ENCODE measurements at regions not wholly inside any gene's neighbourhood (a gene's known extent, or its start where the extent isn't known, plus 50 kb on each side); places are given as distances from the start of the nearest gene placed in this dataset.

DNA sequence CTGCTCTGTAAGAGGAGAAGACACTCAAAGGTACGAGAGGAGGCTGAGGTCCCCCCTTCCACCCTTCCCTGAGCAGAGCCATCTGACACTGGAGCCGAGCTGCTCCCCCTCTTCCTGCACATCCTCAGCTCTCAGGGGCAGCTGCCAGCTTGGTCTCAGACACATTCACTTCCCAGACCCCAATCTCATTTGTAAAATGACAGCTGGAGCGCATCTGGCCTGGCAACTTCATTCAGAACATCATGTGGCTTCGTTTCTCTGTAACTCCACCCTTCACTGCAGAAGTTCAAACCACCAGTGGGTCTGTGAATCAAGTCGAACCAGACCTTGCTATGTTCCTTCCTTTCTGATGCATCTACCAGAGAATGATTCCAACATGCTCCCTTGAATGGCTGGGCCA is 145.6 kb upstream of the CDH4 start:
- 91 to 94% methylated on average over 5 of the region's 5 CpGs for WGBS, 2 experiments
- Histone ChIP-seq H3K36me3 (ENCODE audit: control insufficient read depth, insufficient read depth, low read length) (no peaks in the 10 kb centered on the region), H3K9me3 (ENCODE audit: control insufficient read depth, low read length) (no peaks in the 10 kb centered on the region), H3K4me1 (ENCODE audit: control insufficient read depth, insufficient read depth, low read length) (peaks cover 14% of the 10 kb centered on the region), H3K4me3 (ENCODE audit: insufficient read depth, low read depth, low read length) (no peak overlapping the region), H3K27ac (ENCODE audit: insufficient read depth, low read depth, low read length, poor library complexity, severe bottlenecking) (no peak overlapping the region), H3K27me3 (ENCODE audit: control insufficient read depth, insufficient read depth, low read length, poor library complexity, severe bottlenecking) (no peaks in the 10 kb centered on the region)

DNA sequence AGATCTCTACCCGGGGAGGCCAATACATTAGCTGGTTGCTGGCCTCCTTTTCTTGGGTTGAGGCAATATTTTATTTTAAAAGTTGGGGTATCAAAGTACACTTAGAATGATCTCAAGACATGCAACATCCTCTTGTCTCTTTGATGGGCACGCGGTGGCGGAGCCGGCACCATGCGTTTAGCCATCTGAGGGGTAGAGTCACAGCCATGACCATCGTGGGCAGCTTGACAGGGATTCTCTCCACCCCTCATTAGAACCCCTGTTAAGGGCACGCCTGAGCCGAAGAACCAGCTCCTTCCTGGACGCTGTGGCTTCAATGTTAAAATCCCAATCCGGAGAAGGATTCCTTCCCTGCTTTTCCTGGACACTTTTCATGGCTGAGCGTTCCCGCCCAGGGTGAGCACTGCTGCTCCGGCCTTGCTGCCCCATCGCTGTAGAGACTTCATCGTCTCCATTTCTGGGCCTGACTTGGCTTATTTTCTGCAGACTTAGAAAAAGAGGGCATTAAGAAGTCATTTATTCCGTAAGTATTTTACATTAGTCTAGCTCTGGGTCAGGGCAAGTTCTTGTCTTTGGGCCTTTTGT is 142.7 kb upstream of the CDH4 start:
- Histone ChIP-seq H3K36me3 (ENCODE audit: control insufficient read depth, insufficient read depth, low read length) (no peaks in the 10 kb centered on the region), H3K4me1 (ENCODE audit: control insufficient read depth, insufficient read depth, low read length) (peaks cover 14% of the 10 kb centered on the region), H3K27me3 (ENCODE audit: control insufficient read depth, insufficient read depth, low read length, poor library complexity, severe bottlenecking) (no peaks in the 10 kb centered on the region), H3K9me3 (ENCODE audit: control insufficient read depth, low read length) (no peaks in the 10 kb centered on the region), H3K4me3 (ENCODE audit: insufficient read depth, low read depth, low read length) (no peak overlapping the region), H3K27ac (ENCODE audit: insufficient read depth, low read depth, low read length, poor library complexity, severe bottlenecking) (no peak overlapping the region)
- 93 to 95% methylated on average over 17 of the region's 17 CpGs for WGBS, 2 experiments

DNA sequence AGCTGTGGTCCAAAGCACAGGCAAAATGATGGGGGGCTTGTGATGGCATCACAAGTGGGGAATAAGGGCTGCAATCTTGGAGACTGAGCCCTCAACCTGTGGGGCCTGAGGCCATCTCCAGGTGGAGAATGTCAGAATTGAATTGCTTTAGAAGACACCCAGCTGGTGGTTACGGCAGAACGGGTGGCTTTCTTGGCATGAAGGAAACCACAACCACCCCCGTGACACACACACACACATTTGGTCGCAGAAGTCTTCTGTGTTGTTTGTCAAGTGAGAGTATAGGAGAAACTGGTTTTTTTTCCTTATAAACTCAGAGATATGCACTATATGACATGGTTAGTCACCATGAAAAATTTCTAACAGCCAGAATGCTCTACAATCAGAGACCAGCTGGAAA is 139.5 kb upstream of the CDH4 start:
- Histone ChIP-seq H3K4me3 (ENCODE audit: insufficient read depth, low read depth, low read length) (no peak overlapping the region), H3K27me3 (ENCODE audit: control insufficient read depth, insufficient read depth, low read length, poor library complexity, severe bottlenecking) (no peaks in the 10 kb centered on the region), H3K9me3 (ENCODE audit: control insufficient read depth, low read length) (no peaks in the 10 kb centered on the region), H3K27ac (ENCODE audit: insufficient read depth, low read depth, low read length, poor library complexity, severe bottlenecking) (no peak overlapping the region), H3K36me3 (ENCODE audit: control insufficient read depth, insufficient read depth, low read length) (no peaks in the 10 kb centered on the region), H3K4me1 (ENCODE audit: control insufficient read depth, insufficient read depth, low read length) (no peaks in the 10 kb centered on the region)
- WGBS, 2 experiments = 67 to 87% methylated on average over 2 to 4 of the region's 4 CpGs

DNA sequence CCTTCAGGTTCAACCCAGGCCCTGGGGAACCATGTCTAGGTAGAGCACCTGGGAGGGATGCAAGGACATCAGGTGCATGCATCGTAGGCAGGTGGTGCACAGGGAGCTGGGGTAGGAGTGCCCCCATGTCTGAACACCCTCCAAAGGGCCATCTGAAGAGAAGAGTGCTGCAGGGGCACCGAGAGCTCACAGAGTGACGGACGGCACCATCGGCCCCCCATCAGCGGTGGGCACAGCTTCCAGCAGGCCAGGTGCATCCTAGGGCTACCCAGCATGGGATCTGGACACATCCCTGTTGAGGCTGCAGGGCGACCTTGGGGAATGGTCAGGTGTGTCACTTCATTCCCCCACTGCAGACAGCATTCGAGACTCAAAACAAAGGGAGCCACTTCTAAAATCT is 138.3 kb upstream of the CDH4 start:
- Histone ChIP-seq H3K4me3 (ENCODE audit: insufficient read depth, low read depth, low read length) (no peak overlapping the region), H3K27me3 (ENCODE audit: control insufficient read depth, insufficient read depth, low read length, poor library complexity, severe bottlenecking) (no peaks in the 10 kb centered on the region), H3K27ac (ENCODE audit: insufficient read depth, low read depth, low read length, poor library complexity, severe bottlenecking) (no peak overlapping the region), H3K36me3 (ENCODE audit: control insufficient read depth, insufficient read depth, low read length) (no peaks in the 10 kb centered on the region), H3K9me3 (ENCODE audit: control insufficient read depth, low read length) (no peaks in the 10 kb centered on the region), H3K4me1 (ENCODE audit: control insufficient read depth, insufficient read depth, low read length) (peaks cover 2% of the 10 kb centered on the region)
- WGBS, 2 experiments = 95% methylated on average over 8 of the region's 8 CpGs

DNA sequence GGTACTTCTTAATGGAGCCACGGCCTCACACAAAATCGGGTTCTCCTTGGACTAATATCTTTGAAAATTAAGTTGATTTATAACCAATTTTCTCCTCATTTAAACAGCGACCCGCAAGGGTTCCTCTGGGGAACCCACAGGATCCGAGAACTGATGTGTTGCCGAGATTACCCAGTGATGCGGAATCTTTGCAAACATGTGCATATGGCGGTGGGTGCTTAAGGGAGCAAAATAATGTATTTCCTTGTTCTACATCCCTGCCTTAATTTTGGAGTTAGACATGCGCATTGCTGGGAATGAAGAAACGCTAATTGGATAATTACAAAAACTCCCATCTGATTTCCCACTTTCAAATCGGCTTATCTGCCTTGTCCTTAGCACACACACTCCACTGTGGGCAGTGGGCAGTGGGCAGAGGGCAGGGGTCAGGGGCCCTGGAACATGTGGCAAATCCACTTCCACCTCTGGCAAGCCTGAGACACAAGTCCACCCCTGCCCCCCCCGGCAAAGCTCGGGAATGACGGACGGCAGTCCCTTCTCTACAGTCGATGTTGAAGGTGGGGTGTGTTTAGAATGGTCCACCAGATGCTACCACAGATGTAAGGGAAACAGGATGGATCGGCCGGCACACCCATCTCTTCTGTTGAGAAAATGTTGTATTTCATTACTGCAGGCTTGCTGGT is 137.4 kb upstream of the CDH4 start:
- Histone ChIP-seq H3K36me3 (ENCODE audit: control insufficient read depth, insufficient read depth, low read length) (no peaks in the 10 kb centered on the region), H3K9me3 (ENCODE audit: control insufficient read depth, low read length) (no peaks in the 10 kb centered on the region), H3K4me1 (ENCODE audit: control insufficient read depth, insufficient read depth, low read length) (peaks cover 6% of the 10 kb centered on the region), H3K27me3 (ENCODE audit: control insufficient read depth, insufficient read depth, low read length, poor library complexity, severe bottlenecking) (no peaks in the 10 kb centered on the region), H3K27ac (ENCODE audit: insufficient read depth, low read depth, low read length, poor library complexity, severe bottlenecking) (no peak overlapping the region), H3K4me3 (ENCODE audit: insufficient read depth, low read depth, low read length) (no peak overlapping the region)
- 95 to 97% methylated on average over 16 to 18 of the region's 18 CpGs for WGBS, 2 experiments

DNA sequence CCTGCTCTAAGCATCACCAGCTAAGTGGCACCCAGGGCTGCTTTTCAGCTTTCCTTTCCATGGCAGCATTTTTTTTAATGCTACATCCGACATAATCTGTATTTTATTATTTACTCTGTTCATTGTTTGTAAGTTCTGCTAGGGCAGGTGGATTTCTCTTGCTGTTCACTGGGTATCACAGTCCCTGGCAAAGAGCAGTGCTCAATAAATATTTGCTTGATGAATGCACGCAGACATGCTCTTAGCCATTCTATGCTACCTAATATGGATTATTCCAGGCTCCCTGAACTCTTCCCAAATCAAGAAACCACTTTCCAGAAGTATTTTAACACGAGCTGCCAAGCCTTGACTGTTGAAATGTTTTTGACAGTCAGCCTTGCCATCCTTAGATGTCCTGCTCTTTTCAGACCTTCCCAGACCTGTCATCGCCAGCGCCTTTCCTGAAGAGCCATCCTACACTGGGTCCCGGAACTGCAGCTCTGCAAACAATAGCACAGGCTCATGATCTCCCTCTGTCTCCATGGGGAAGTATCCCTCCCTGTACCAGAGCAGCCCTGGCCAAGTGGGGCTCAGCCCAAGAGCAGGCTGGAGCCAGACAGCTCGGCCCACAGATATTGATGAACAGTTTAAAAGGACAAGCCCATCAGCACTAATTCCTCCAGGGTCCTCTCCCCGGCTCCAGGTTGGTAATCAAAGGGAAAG is 136.5 kb upstream of the CDH4 start:
- Histone ChIP-seq H3K27me3 (ENCODE audit: control insufficient read depth, insufficient read depth, low read length, poor library complexity, severe bottlenecking) (no peaks in the 10 kb centered on the region), H3K9me3 (ENCODE audit: control insufficient read depth, low read length) (no peaks in the 10 kb centered on the region), H3K27ac (ENCODE audit: insufficient read depth, low read depth, low read length, poor library complexity, severe bottlenecking) (no peak overlapping the region), H3K4me3 (ENCODE audit: insufficient read depth, low read depth, low read length) (no peak overlapping the region), H3K36me3 (ENCODE audit: control insufficient read depth, insufficient read depth, low read length) (no peaks in the 10 kb centered on the region), H3K4me1 (ENCODE audit: control insufficient read depth, insufficient read depth, low read length) (peaks cover 6% of the 10 kb centered on the region)
- WGBS, 2 experiments = 65 to 67% methylated on average over 7 of the region's 8 CpGs

DNA sequence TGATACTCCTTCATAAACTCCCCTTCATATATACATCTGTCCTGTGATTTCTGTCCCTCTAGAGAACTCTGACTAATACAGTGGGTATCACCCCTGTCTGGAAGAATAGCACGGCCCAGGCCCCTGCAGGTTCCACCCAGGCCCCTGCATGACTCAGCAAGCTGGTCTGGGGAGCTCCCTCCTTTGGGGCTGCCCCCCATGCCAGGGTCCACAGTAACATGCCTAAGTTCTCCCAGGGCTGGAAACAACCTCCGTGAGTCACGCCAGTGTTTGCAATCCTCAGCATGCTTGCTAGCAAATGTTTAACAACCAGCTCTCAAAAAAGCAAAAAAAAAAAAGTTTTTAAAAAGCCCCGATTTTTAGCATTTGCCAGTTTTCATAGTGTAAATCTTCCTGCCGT is 134.3 kb upstream of the CDH4 start:
- WGBS, 2 experiments = 87 to 93% methylated on average over 5 of the region's 5 CpGs
- Histone ChIP-seq H3K4me1 (ENCODE audit: control insufficient read depth, insufficient read depth, low read length) (peaks cover 6% of the 10 kb centered on the region), H3K9me3 (ENCODE audit: control insufficient read depth, low read length) (no peaks in the 10 kb centered on the region), H3K27me3 (ENCODE audit: control insufficient read depth, insufficient read depth, low read length, poor library complexity, severe bottlenecking) (no peaks in the 10 kb centered on the region), H3K36me3 (ENCODE audit: control insufficient read depth, insufficient read depth, low read length) (no peaks in the 10 kb centered on the region), H3K27ac (ENCODE audit: insufficient read depth, low read depth, low read length, poor library complexity, severe bottlenecking) (no peak overlapping the region), H3K4me3 (ENCODE audit: insufficient read depth, low read depth, low read length) (no peak overlapping the region)

DNA sequence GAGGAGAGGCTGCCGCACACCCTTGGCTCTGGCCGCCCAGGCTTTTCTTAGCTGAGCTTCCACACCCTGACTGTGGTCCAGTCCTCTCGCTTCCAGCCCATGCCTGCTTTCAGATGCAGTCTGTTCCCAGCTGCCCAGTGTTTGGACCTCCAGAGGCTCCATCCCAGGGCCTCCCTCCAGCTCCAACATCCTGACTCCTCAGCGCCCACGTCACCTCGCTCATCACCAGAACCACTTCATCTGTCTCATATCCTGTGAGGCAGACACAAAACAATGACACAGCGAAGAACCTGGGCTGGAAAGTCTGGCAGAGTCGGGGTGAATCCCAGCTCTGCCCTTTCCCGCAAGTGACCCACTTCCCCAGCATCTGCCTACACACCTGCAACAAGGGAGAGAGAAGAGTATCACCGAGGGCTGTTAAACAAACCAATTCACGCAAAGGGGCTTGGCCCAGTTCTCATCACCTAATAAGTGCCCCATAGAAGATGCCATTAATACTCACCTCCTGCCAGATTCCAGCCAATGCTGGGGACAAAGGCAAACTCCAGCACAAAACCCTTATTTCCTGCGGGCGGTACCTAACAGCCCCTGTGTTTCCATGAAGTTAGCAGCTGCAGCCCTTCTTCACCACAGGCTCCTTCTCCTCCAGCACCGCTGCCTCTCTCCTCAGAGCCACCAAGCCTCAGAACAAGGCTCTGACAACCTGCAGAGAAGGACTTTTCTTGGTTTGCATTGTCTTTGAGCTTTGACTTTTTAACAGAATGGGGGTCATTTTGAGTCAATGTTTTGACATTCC is 133.4 kb upstream of the CDH4 start:
- H3K27me3 ChIP-seq (ENCODE audit: control insufficient read depth, insufficient read depth, low read length, poor library complexity, severe bottlenecking) = no peaks in the 10 kb centered on the region
- H3K9me3 ChIP-seq (ENCODE audit: control insufficient read depth, low read length) = no peaks in the 10 kb centered on the region
- peaks cover 6% of the 10 kb centered on the region for H3K4me1 ChIP-seq (ENCODE audit: control insufficient read depth, insufficient read depth, low read length)
- no peak overlapping the region for H3K27ac ChIP-seq (ENCODE audit: insufficient read depth, low read depth, low read length, poor library complexity, severe bottlenecking)
- no peaks in the 10 kb centered on the region for H3K36me3 ChIP-seq (ENCODE audit: control insufficient read depth, insufficient read depth, low read length)
- H3K4me3 ChIP-seq (ENCODE audit: insufficient read depth, low read depth, low read length) = no peak overlapping the region
- WGBS, 2 experiments = 89% methylated on average over 14 of the region's 14 CpGs

DNA sequence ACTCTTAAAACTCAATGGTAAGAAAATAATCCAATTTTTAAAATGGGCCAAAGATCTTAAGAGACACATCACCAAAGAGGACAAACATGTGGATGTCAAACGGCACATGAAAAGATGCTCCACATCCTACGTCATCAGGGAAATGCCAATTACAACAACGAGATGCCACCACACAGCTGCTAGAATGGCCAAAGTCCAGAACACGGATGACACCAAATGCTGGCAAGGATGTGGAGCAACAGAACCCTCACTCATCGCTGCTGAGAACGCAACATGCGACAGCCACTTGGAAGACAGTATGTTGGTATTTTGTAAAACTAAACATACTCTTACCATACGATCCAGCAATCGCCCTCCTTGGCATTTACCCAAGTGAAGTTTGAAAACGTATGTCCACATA is 132.8 kb upstream of the CDH4 start:
- no peak overlapping the region for H3K27ac ChIP-seq (ENCODE audit: insufficient read depth, low read depth, low read length, poor library complexity, severe bottlenecking)
- no peaks in the 10 kb centered on the region for H3K36me3 ChIP-seq (ENCODE audit: control insufficient read depth, insufficient read depth, low read length)
- 92 to 97% methylated on average over 10 of the region's 10 CpGs for WGBS, 2 experiments
- H3K4me3 ChIP-seq (ENCODE audit: insufficient read depth, low read depth, low read length) = no peak overlapping the region
- peaks cover 6% of the 10 kb centered on the region for H3K4me1 ChIP-seq (ENCODE audit: control insufficient read depth, insufficient read depth, low read length)
- no peaks in the 10 kb centered on the region for H3K9me3 ChIP-seq (ENCODE audit: control insufficient read depth, low read length)
- no peaks in the 10 kb centered on the region for H3K27me3 ChIP-seq (ENCODE audit: control insufficient read depth, insufficient read depth, low read length, poor library complexity, severe bottlenecking)
